Small intestine (tissue), 7 donors: ENCODE measurements at regions not wholly inside any gene's neighbourhood (a gene's known extent, or its start where the extent isn't known, plus 50 kb on each side); places are given as distances from the start of the nearest gene placed in this dataset.

ENCODE experiments used
- DNase-seq, 2 donors: peaks; one replicate each; pipeline versions ENCODE4 v3.0.0 to v3.0.0-alpha.2; 2013
- FAIRE-seq: peaks from 2 replicates; lab custom pipeline; 2012; peaks lifted over from hg19 to GRCh38; lab: Jason Lieb, UNC
- H3K27ac ChIP-seq, 3 donors: one replicate each; pipeline ENCODE4 v1.5.1; 2013; ENCODE audit warnings: low read length in 2 of 3, mild to moderate bottlenecking in 2 of 3, control low read depth in 1 of 3, inconsistent platforms in 1 of 3, low read depth in 1 of 3, moderate library complexity in 1 of 3
- H3K27me3 ChIP-seq, 3 donors: one replicate each; pipeline ENCODE4 v1.6.1; 2013; ENCODE audit warnings: low read length in 3 of 3, inconsistent platforms in 1 of 3; ENCODE audit not compliant: control insufficient read depth in 3 of 3, insufficient read depth in 3 of 3
- H3K36me3 ChIP-seq, 3 donors: one replicate each; pipeline ENCODE4 v1.6.1; 2013; ENCODE audit warnings: low read length in 3 of 3, inconsistent platforms in 1 of 3, low read depth in 1 of 3, mild to moderate bottlenecking in 1 of 3, moderate library complexity in 1 of 3; ENCODE audit not compliant: control insufficient read depth in 3 of 3, insufficient read depth in 2 of 3
- H3K4me1 ChIP-seq, 3 donors: one replicate each; pipeline ENCODE4 v1.6.1; 2013; ENCODE audit warnings: low read length in 2 of 3, inconsistent platforms in 1 of 3, low read depth in 1 of 3, mild to moderate bottlenecking in 1 of 3, moderate library complexity in 1 of 3; ENCODE audit not compliant: control insufficient read depth in 3 of 3, insufficient read depth in 2 of 3
- H3K4me3 ChIP-seq, 3 donors: one replicate each; pipeline ENCODE4 v1.5.1; 2013; ENCODE audit warnings: low read length in 3 of 3, control low read depth in 1 of 3, inconsistent platforms in 1 of 3, low read depth in 1 of 3, mild to moderate bottlenecking in 1 of 3, moderate library complexity in 1 of 3
- H3K9me3 ChIP-seq, 2 donors: one replicate each; pipeline ENCODE4 v1.6.1; 2013; ENCODE audit warnings: low read depth in 1 of 2, low read length in 1 of 2; ENCODE audit not compliant: control insufficient read depth in 2 of 2, insufficient read depth in 1 of 2
- WGBS, 3 donors: extraction: QIAGEN DNeasy Blood & Tissue Kit; methylation state at CpG; one replicate each; pipeline ENCODE4 v1.1.7; 2013; 5-methylcytosine and 5-hydroxymethylcytosine counted together
- donor health status: healthy with polysubstance abuse.
- donor health status: control.
- donor health status: control.
- donor health status: Bipolar disorder and iron deficiency.
- donor health status: healthy.

DNA sequence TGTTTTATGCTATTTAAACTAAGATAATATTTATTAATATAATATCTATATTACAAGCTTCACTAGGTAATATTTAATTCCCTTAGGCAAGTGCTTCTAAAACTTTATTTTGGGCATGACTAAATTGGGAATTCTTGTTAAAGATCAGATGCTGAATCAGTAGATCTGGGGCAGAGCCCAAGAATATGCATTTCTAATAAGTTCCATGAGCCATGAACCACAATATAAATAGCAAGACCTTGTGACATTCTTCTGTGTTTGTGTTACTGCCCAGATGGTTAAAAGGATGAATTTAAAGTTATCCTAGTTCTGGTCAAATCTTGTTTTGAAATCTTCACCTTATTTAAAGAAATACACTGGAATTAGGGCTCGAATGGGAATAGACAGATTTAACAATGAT lies 258.4 kb upstream of the CACNA2D1 start:
- Histone ChIP-seq H3K36me3 (no peaks in the 10 kb centered on the region), H3K27ac (no peak overlapping the region), H3K27me3 (no peaks in the 10 kb centered on the region), H3K4me1 (peaks cover 3 to 8% (median 6%) of the 10 kb centered on the region in 3 donors), H3K9me3 (no peaks in the 10 kb centered on the region), H3K4me3 (no peak overlapping the region)
- FAIRE-seq (no peak), DNase-seq (no peak)
- 78 to 91% (median 81%) methylated on average over 1 of the region's 1 CpG for WGBS, 3 donors

- WGBS, 3 donors = 23 to 55% (median 28%) methylated on average over 2 of the region's 2 CpGs
- Histone ChIP-seq H3K4me1 (peaks cover 3 to 8% (median 6%) of the 10 kb centered on the region in 3 donors), H3K9me3 (peaks cover 0 to 2% of the 10 kb centered on the region in 2 donors), H3K27me3 (no peaks in the 10 kb centered on the region), H3K36me3 (no peaks in the 10 kb centered on the region), H3K4me3 (no peak overlapping the region), H3K27ac (no peak overlapping the region)
- DNase-seq (peak in 1 of 2 donors; percentile 42), FAIRE-seq (no peak)
These were observed 257.2 kb upstream of the CACNA2D1 start for GRCh38 chr7:82700741-82701140.

GRCh38 chr7:82699773-82700186 lies 256.2 kb upstream of the CACNA2D1 start:
- no peak for FAIRE-seq
- H3K4me1 ChIP-seq = peaks cover 3 to 8% (median 6%) of the 10 kb centered on the region in 3 donors
- no peak overlapping the region for H3K27ac ChIP-seq
- 12 to 58% (median 28%) methylated on average over 3 of the region's 3 CpGs for WGBS, 3 donors
- peak; percentile 73 to 86 for DNase-seq
- no peaks in the 10 kb centered on the region for H3K27me3 ChIP-seq
- no peak overlapping the region for H3K4me3 ChIP-seq
- no peaks in the 10 kb centered on the region for H3K36me3 ChIP-seq
- peaks cover 0 to 3% of the 10 kb centered on the region in 2 donors for H3K9me3 ChIP-seq

DNA sequence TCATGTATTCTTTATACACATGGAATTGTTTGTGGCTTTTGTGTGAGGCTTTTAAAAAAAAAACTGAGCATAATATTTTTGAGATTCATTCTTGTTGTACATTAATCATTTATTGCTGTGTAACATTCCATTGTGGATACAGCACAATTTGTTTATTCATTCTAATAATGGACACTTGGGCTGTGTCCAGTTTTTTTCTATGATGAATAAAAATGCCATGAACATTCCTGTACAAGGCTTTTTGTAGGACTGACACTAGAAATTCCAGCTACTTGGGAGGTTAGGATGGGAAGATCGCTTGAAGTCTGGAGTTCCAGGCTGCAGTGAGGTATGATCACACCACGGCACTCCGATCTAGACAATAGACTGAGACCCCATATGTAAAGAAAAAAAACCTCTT lies 254.3 kb upstream of the CACNA2D1 start:
- Histone ChIP-seq H3K36me3 (no peaks in the 10 kb centered on the region), H3K9me3 (peaks cover 0 to 3% of the 10 kb centered on the region in 2 donors), H3K27ac (no peak overlapping the region), H3K4me3 (no peak overlapping the region), H3K27me3 (no peaks in the 10 kb centered on the region), H3K4me1 (peaks cover 3 to 8% (median 6%) of the 10 kb centered on the region in 3 donors)
- FAIRE-seq (no peak), DNase-seq (no peak)
- WGBS, 3 donors = 79 to 94% (median 90%) methylated on average over 3 of the region's 3 CpGs

DNA sequence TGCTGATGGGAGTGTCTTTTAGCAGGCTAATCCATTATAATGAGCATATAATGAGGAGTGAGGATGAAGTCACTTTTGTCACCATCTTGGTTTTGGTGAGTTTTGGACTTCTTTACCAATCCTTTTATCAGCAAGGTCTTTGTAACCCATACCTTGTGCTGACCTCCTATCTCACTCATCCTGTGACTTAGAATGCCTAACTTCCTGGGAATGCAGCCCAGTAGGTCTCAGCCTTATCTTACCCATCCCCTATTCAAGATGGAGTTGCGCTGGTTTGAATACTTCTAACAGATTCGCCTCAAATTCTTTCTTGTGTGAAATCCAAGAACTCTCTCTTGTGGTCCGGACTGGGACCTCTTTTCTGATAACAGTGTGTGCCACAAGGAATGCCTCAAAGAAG lies 253.1 kb upstream of the CACNA2D1 start:
- H3K4me1 ChIP-seq = peaks cover 3 to 8% (median 6%) of the 10 kb centered on the region in 3 donors
- no peak overlapping the region for H3K4me3 ChIP-seq
- DNase-seq = no peak
- peaks cover 0 to 3% of the 10 kb centered on the region in 2 donors for H3K9me3 ChIP-seq
- no peaks in the 10 kb centered on the region for H3K27me3 ChIP-seq
- no peak overlapping the region for H3K27ac ChIP-seq
- no peaks in the 10 kb centered on the region for H3K36me3 ChIP-seq
- no peak for FAIRE-seq
- 90 to 97% (median 92%) methylated on average over 3 of the region's 3 CpGs for WGBS, 3 donors

- Histone ChIP-seq H3K36me3 (no peaks in the 10 kb centered on the region), H3K4me3 (no peak overlapping the region), H3K9me3 (peaks cover 0 to 3% of the 10 kb centered on the region in 2 donors), H3K27ac (no peak overlapping the region), H3K4me1 (no peaks in the 10 kb centered on the region), H3K27me3 (no peaks in the 10 kb centered on the region)
- FAIRE-seq (no peak), DNase-seq (no peak)
- WGBS, 3 donors = 86 to 94% (median 90%) methylated on average over 5 of the region's 5 CpGs
These were observed 250.4 kb upstream of the CACNA2D1 start for GRCh38 chr7:82694022-82694421.

GRCh38 chr7:82690929-82691328 lies 247.4 kb upstream of the CACNA2D1 start:
- no peaks in the 10 kb centered on the region for H3K36me3 ChIP-seq
- DNase-seq = no peak
- peaks cover 0 to 3% of the 10 kb centered on the region in 2 donors for H3K9me3 ChIP-seq
- no peak overlapping the region for H3K27ac ChIP-seq
- H3K27me3 ChIP-seq = no peaks in the 10 kb centered on the region
- no peak for FAIRE-seq
- 92 to 100% (median 93%) methylated on average over 7 of the region's 7 CpGs for WGBS, 3 donors
- H3K4me3 ChIP-seq = no peak overlapping the region
- no peaks in the 10 kb centered on the region for H3K4me1 ChIP-seq

DNA sequence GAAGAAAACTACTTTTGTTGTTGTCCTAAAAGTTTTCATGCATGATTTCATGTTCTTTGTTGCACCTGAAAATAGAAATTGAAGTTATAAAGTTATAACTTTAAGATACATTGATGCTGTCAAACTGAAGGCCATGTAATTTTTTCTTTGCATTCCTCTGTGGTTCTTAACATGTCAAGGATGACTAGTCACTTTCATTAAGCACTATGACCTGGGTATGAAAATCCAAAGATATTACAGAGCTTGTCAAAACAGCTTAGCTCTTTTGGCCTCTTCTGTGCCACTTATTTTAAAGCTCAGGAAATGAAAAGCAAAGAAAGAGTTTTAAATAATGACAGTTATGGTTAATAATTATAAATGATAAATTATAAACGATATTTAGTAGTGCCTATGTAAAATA lies 241.6 kb upstream of the CACNA2D1 start:
- no peaks in the 10 kb centered on the region for H3K9me3 ChIP-seq
- H3K4me1 ChIP-seq = no peaks in the 10 kb centered on the region
- H3K36me3 ChIP-seq = no peaks in the 10 kb centered on the region
- H3K4me3 ChIP-seq = no peak overlapping the region
- FAIRE-seq (no peak), DNase-seq (no peak)
- 60 to 83% (median 62%) methylated on average over 1 of the region's 1 CpG for WGBS, 3 donors
- no peaks in the 10 kb centered on the region for H3K27me3 ChIP-seq
- H3K27ac ChIP-seq = no peak overlapping the region

GRCh38 chr7:82678716-82679115 lies 235.1 kb upstream of the CACNA2D1 start:
- FAIRE-seq (no peak), DNase-seq (no peak)
- Histone ChIP-seq H3K9me3 (no peaks in the 10 kb centered on the region), H3K27ac (no peak overlapping the region), H3K4me1 (no peaks in the 10 kb centered on the region), H3K4me3 (no peak overlapping the region), H3K36me3 (no peaks in the 10 kb centered on the region), H3K27me3 (peaks cover 0 to 5% (median 0%) of the 10 kb centered on the region in 3 donors)
- 19 to 44% (median 30%) methylated on average over 2 of the region's 2 CpGs for whole genome bisulfite sequencing, 3 donors
